ENCODE measurements at regions not wholly inside any gene's neighbourhood (a gene's known extent, or its start where the extent isn't known, plus 50 kb on each side); places are given as distances from the start of the nearest gene placed in this dataset.
"Not testable (repeated sequence)": the region's sequence is repeated elsewhere in the genome, so short reads cannot be mapped to it uniquely, and the experiment has no call there.

- DNase-seq: no peak
These were observed 111.8 kb downstream of the CAPZA3 start for GRCh38 chr12:18849761-18850160.

- no peak for DNase-seq
These were observed 112.8 kb downstream of the CAPZA3 start for GRCh38 chr12:18850752-18851151.

GRCh38 chr12:18851271-18851670 is 113.4 kb downstream of the CAPZA3 start:
- no peak for DNase-seq

- DNase-seq: no peak
These were observed 115.8 kb downstream of the CAPZA3 start for GRCh38 chr12:18853570-18854366.

- no peak for DNase-seq
These were observed 119.7 kb downstream of the CAPZA3 start for GRCh38 chr12:18857656-18858055.

GRCh38 chr12:18859400-18859799 is 121.5 kb downstream of the CAPZA3 start:
- DNase-seq: no peak

GRCh38 chr12:18861287-18861858 is 123.5 kb downstream of the CAPZA3 start:
- peak; percentile 35 for DNase-seq

GRCh38 chr12:18863769-18864500 is 126.0 kb downstream of the CAPZA3 start:
- no peak for DNase-seq

GRCh38 chr12:18864900-18865561 is 127.1 kb downstream of the CAPZA3 start:
- DNase-seq: no peak

GRCh38 chr12:18868717-18869116 is 130.8 kb downstream of the CAPZA3 start:
- no peak for DNase-seq

GRCh38 chr12:18872770-18873169 is 134.9 kb downstream of the CAPZA3 start:
- no peak for DNase-seq

- DNase-seq: no peak
These were observed 140.8 kb downstream of the CAPZA3 start for GRCh38 chr12:18878676-18879180.

GRCh38 chr12:18882690-18883089 is 144.8 kb downstream of the CAPZA3 start:
- no peak for DNase-seq

- no peak for DNase-seq
These were observed 149.0 kb downstream of the CAPZA3 start for GRCh38 chr12:18886962-18887361.

- DNase-seq: no peak
These were observed 149.4 kb downstream of the CAPZA3 start for GRCh38 chr12:18887368-18887767.

- DNase-seq: no peak
These were observed 150.1 kb downstream of the CAPZA3 start for GRCh38 chr12:18888047-18888446.

GRCh38 chr12:18890621-18891020 is 152.7 kb downstream of the CAPZA3 start:
- not testable (repeated sequence) for DNase-seq

- DNase-seq: no peak
These were observed 157.6 kb downstream of the CAPZA3 start for GRCh38 chr12:18895540-18895939.

- no peak for DNase-seq
These were observed 158.0 kb downstream of the CAPZA3 start for GRCh38 chr12:18895946-18896345.

GRCh38 chr12:18897823-18898222 is 159.9 kb downstream of the CAPZA3 start:
- DNase-seq: no peak

GRCh38 chr12:18898470-18898869 is 160.6 kb downstream of the CAPZA3 start:
- no peak for DNase-seq

GRCh38 chr12:18899162-18899561 is 161.2 kb downstream of the CAPZA3 start:
- no peak for DNase-seq

GRCh38 chr12:18899678-18900317 is 161.9 kb downstream of the CAPZA3 start:
- DNase-seq: no peak
